GM21528 (cell line): ENCODE measurements at regions not wholly inside any gene's neighbourhood (a gene's known extent, or its start where the extent isn't known, plus 50 kb on each side); places are given as distances from the start of the nearest gene placed in this dataset.
"Not testable (repeated sequence)": the region's sequence is repeated elsewhere in the genome, so short reads cannot be mapped to it uniquely, and the experiment has no call there.

ENCODE experiments used
- ATAC-seq: cut with Tn5 transposase; IDR thresholded peaks from one replicate; pipeline ENCODE4 v1.9.1; 2021; ENCODE audit warnings: mild to moderate bottlenecking, moderate library complexity; ENCODE audit not compliant: unreplicated experiment, low FRiP score

DNA sequence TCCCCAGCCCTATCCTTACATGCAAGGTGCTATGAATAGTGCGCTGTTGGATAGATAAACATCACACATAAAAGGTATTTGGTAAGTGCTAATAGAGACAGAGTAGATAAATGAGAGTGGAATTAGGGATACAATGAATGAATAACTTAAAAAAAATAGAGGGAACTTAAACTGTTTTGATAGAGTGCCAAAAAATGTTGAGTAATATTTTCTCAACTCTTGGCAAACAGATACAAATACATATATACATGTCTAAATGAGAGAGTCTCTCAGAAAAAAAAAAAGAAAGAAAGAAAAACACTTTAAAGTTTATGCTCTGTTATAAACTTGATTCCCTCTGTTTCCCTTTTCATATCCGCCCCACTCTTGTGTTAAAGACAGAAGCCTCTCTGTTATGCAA lies 667.4 kb downstream of the ROBO2 start:
- ATAC-seq: no peak

DNA sequence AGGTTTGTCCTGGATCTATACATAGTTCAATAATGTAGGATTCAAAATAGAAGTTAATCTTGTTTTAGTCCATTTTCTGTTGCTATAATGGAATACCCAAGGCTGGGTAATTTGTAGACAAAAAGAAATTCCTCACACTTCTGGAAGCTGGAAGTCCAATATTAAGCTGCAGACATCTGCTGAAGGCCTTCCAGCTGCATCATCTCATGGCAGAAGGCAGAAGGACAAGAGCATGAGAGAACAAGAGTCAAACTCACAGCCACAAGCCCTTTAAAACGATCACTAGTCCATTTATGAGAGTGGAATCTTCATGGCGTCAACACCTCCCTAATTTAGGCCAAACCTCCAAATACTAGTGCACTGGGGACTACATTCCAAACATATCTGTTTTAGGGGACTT lies 669.3 kb downstream of the ROBO2 start:
- ATAC-seq: no peak

DNA sequence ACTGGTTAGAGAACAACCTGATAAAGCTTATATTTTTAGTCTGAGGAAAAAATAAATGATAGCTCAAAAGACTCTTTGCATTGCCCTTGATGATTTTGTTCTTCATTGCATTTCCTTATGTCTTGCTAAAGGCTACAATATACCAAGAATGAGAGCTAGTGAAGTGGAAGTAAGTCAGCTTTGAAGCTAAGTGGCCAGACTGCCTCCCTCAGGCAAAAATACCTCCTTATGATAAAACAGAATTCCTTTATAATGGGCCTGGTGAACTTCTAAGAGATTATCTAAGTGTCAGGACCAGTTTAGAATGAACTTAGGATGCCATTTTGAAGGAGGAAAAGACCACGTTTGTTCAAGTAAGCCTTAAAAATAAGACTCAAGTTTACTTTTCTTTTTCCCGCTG lies 678.4 kb downstream of the ROBO2 start:
- ATAC-seq: no peak

DNA sequence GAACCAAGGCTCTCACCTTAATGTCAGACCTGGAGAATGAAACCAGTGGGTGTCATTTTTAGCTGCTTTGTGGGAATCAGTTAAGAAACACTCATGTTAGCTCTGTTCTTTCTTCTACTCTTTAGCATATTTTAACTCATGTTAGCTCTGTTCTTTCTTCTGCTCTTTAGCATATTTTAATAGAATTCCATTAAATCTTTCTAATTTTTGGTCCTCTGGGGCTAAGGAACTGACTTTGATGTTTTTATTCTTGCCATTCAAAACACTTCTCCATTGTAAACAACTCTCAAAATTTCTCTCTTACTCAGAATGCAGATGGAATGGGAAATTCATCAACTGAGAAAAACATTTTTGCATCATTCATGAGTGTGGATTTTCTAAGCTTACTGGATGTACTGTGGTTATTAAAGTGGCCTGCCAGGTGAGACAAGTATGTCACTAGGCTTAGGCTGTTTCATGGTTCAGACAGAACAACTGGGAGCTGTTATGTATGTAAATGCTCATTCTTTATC lies 680.6 kb downstream of the ROBO2 start:
- ATAC-seq: no peak

DNA sequence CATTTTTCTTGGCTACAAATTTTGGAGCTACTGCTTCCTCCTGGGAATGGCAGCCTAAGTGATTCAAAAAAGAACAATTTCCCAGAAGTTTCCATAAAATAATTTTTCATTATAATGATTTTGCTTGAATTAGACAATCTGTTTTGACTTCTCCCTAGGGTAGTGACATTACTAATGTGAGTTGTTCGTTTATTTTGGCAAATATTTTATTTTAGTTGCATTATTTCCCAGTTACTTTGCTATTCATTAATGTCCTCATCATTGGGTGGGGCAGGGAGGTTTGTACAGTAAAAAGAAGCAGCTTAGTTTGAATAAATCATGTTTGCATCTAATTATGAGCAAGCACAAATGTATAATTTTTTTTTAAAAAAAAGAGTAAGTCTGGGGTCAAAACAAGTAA lies 686.6 kb downstream of the ROBO2 start:
- ATAC-seq: no peak

DNA sequence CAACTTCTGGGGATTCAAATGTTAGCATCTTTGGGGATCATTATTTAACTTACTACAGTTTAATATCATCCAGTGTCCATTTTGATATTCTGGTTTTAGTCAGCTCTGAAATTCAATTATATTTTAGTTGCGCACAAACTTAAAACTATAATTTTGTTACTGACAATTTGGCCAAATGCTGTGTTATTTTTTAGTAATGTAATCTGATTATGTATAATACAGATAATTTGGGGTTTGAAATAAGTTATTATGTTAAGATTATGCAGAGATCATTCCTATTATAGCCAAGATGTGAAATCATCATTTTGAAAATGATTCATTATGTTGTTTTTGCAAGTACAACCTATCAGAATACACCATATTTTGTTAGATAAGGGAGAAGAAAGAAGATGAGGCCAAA lies 706.1 kb downstream of the ROBO2 start:
- no peak for ATAC-seq

DNA sequence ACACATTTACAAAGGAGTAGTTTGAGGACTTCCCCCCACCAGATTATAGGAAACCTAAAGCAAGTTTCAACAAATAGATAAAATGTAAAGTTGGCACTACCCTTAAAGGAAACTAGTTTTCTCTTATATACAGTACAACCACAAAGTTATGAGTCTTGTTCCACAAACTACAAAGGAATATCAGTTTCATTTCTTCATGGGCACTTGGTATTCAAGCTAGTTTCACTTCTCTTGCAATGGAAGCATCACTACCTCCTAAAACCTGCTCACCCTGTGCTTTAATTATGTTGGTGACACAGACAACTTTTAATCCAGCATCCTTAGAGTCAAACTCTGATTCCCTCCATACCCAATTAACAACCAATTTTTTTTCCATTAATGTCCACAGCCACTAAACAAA lies 707.0 kb downstream of the ROBO2 start:
- ATAC-seq: no peak

DNA sequence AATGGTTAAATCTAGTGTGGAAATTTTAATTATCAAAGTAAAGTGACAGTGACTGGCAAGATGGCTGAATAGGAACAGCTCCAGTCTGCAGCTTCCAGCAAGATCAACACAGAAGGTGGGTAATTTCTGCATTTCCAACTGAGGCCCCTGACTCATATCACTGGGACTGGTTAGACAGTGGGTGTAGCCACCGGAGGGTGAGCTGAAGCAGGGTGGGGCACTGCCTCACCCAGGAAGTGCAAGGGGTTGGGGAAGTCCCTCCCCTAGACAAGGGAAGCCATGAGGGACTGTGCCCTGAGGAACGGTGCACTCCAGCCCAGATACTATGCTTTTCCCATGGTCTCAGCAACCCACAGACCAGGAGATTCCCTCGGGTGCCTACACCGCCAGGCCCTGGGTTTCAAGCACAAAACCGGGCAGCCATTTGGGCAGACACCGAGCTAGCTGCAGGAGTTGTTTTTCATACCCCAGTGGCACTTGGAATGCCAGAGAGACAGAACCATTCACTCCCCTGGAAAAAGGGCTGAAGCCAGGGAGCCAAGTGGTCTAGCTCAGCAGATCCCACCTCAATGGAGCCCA lies 716.6 kb downstream of the ROBO2 start:
- ATAC-seq: not testable (repeated sequence)

DNA sequence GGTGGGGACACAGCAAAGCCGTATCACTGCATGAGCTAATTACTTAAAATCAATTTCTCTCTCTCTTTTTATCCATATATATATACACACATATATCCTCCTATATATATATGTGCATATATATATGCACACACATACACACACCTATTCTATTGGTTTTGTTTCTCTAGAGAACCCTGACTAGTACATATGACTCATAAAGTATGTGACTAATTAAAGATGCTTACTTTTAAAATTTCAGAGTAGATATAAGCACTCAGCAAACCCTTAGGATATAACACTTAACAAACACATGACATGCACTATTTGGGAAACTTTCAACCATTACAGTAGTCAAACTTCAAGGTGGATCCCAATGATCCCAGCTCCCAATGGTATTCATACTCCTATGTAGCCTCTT lies 732.6 kb downstream of the ROBO2 start:
- no peak for ATAC-seq

DNA sequence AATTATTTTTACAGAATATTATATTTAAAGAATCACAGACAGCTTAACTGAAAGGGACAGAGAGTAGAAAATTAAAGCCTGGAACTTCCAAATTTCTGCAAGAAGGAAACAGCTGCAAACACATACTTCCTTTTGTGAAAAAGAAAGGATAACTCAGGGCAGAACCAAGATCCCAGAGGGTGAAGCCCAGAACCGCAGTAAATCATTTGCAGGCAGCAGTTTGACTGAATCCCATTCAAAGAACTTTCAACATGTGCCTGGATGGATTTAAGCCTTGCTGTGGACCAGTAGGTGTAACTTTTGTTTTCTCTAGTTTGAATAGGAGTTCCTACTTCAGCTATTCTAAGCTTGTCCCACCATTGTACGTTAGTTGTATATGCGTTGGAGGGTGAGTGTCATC lies 733.2 kb downstream of the ROBO2 start:
- no peak for ATAC-seq

DNA sequence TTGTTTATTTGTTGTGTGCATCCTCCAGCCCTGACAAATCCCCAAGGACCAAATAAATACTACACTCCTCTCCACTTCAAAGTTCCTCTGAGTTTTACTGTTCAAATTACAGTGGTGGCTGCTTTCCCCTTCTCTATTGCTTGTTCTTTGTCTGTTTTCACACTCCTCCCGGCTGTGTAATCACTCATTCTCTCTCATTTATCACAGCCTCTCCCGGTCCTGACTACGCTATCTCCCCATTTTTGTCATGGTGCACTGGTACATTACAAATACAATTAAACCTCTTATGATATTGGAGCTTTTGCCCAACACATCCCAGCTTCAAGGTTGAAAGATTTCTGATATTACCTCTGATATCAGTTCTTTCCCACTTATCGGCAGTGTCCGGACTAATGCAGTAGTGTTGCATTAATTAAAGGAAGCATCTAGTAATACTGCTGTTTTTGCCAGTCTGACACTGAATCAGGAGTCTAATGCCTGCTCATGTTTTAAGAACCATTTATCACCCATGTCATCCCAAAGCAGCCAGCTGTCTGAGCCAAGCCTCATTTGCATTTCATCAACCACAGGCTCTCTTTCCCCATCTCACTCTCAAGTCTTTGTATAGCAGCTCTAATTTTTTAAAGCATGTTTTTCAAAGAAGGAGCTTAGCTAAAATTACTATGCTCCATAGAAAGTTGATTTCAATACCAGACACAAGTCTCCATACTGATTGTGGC lies 740.5 kb downstream of the ROBO2 start:
- no peak for ATAC-seq

DNA sequence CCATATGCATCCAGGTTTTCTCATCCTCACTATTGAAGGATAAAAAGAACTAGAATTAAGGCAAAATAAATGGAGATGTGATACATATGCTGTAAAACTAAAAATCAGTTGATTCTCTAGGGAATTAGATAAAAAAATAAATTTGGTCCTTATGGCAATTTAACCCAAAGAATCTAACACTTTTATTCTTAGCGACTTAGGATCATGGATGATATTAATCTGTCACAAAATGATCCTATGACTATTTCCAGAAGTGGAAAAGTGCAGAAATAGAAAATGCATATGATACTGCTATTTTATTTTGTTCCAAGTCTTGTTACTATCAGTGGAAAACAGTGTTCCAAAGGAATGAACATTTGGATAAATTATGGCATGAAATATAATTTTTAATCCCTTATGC lies 746.3 kb downstream of the ROBO2 start:
- no peak for ATAC-seq

DNA sequence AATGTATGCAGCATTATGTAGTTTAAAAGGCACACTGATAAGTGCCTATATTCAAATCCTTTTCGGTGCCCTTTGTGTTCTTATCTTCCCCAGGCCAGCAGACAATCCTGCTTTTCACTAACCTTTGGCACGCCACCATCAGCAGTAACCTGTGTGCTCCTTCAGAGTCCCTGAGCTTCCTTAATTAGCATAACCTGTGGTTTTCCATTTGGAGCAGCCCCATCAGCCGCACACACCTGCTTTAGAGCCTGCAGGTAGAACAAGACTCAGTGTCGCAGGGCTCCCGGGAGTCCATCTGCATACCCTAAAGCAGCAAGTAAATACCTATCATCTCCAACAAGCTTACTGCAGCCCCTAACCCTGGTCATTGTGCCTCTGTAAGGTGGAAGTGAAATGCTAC lies 755.1 kb downstream of the ROBO2 start:
- ATAC-seq: no peak

DNA sequence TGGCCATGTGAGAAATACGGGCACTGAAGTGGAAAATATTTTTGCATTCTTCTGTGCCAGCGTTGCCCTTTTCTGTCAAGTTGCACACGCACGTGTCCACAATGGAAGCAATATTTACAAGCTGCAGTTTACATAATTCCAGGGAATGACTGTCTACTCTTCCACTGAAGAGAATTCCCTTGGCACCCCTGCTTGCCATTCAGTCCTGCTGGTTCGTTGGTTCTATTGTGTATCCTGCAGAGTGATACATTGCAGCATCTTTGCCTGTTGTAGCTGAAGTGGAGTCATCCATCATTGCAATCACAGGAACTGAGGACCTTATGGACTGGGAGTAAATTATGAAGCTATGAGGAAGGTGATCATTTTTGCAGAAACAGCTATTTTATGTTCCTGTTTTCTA lies 759.4 kb downstream of the ROBO2 start:
- ATAC-seq: no peak

DNA sequence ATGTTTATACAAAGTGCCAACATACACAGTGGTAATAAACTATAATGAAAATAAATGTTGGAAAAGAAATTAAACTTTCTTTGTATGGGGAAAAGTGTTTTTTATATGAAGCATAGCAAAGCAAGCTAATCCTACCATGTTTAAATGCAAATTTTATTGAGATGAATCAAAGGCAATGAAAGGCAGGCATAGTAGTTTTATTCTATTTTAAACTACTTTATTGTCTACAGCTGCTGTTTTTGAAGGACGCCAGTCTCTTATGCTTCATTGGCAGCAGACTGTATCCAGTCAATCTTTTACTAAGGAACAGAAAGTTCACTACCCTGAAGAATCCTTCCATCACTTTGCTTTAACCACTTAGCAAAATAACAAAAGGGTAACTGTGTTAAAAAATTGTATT lies 761.0 kb downstream of the ROBO2 start:
- no peak for ATAC-seq

DNA sequence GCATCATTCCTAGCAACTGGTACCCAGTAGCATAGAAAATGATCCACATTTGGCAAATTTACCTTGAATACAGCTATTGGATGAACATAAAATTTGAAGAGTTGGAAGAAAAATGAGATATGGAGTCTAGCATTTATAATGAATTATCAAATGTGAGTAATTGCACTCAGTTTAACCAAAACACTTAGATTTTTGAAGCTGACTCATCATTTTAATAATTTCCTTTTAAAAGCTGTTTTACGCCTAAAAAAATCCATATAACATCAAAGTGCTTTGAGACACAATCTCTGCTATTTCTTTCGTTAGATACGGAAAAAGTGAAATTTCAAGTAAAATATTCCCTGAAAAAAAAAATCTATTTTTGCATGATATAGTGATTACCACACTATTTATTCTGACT lies 767.4 kb downstream of the ROBO2 start:
- ATAC-seq: no peak

DNA sequence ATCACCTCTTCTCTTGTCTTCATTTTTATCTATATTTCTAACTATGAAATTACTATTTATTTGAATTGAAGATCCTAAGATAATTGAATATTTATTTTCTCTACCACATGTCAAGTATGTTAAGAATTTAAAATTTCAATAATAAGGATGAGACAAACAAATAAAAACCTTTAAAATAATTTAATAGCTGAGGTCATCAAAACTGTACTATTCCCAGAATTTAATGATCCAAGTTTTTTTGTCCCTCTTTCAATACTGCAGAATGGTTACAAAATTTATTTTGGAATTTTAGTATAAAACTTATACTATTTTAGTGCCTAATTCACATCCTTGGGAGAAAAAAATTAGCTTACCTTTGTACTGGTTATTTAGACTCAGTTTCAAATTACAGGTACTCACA lies 774.9 kb downstream of the ROBO2 start:
- ATAC-seq: no peak

DNA sequence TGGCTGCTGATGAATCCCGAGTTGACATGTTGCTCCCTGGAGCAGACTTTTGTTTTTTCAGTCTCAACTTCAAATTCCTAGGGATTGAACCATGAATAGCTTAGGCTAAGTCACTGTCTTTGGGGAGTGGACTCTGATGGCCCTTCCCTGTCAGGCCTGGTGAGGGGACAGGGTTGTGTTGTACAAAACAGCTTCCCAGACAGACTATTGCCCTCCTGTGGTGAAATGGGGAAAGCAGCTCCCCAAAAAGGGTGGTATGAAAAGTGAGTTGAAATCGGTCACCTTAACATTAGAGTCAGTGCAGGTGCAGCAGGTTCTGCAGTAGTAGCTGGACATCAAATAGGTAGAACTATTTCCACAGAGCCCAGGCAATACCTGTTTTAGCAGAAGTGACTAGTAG lies 775.6 kb downstream of the ROBO2 start:
- ATAC-seq: no peak

DNA sequence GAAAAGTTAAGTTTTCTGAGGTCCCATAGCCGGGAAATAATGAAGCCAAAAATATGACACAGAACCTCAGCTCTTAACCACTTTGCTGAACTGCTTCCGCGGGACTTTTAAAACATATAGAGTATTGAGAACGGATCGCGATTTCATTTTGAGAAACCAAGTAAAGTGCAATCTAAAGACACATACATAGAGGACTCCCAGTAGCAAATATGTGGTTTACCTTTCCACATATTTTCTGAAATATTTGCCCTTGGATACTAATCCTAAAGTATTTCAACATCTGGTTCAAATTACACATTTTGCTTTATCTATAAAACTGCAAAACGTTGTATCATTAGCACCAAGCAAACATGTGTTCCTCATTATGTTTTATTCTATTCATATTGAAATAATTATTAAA lies 776.5 kb downstream of the ROBO2 start:
- ATAC-seq: no peak

DNA sequence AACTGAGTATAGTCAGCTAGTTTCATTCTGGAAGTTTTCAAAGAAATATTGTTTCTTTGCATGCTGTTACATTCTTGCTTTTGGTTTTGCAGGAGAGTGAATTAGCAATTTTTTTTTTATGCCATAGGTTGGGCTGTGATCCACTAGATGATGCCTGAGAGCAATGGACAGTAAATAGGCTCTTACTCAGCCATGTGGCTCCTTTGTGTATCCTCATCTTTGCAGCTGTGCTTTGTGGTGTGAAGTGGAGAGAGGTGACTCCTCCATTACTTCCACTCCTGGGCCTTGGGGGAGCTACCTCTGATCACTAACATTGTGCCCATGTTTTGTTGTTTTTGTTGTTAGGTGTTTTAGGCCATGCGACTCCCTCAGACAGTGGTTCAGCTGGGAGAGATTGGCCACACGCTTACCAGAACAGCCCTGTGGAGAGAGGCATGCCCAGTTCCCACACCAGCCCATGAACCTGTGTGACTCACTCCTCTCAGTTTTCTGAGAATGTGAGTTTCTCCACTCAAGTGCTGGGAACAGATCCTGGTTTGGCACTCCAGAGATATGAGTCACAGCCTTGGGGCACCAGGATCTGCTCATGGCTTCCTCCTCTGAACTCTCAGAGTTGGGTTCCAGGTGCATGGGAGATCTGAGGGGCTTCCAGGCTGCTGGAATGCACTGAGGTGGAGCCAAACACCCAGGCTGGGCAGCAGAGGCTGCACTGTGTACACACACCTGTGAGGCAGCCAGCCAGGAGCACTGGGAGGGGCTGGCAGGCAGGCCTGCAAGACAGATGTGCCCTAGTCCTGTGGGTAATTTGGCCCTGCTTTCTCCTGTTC lies 785.3 kb downstream of the ROBO2 start:
- no peak for ATAC-seq

DNA sequence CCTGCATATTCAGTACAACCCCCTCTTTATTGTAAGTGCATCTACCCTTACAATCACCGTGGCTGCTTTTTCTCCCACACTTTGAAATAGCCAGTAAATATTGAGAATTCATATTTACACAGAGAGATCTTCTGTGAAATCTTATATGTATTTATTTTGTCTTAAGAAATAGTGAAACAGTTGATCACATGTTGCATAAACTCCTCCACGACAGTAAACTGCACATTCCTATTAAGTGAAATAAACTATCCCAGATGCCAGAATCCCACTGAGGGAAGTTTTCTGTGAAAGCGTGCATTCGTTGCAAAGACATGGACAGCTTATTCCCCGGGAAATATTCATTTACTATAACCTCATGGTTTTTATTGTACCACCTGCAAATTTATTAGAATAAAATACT lies 796.0 kb downstream of the ROBO2 start:
- ATAC-seq: no peak
